Esophagus squamous epithelium (tissue), 4 donors: ENCODE measurements at regions not wholly inside any gene's neighbourhood (a gene's known extent, or its start where the extent isn't known, plus 50 kb on each side); places are given as distances from the start of the nearest gene placed in this dataset.

Experiments used
- CTCF ChIP-seq, 6 experiments: fragments of 450-650 bp in 4 of 6; fragments of 200-600 bp in 2 of 6; sonication (generic) in 2 of 6; IDR thresholded peaks; one replicate each; pipeline ENCODE4 v1.5.1; 2016 to 2019; ENCODE audit warnings: antibody characterized with exemption in 6 of 6, mild to moderate bottlenecking in 4 of 6, moderate library complexity in 4 of 6
- POLR2A ChIP-seq, 4 donors: fragments of 450-650 bp; IDR thresholded peaks; one replicate each; pipeline ENCODE4 v1.6.1; 2017; ENCODE audit warnings: antibody characterized with exemption in 4 of 4, mild to moderate bottlenecking in 4 of 4, moderate library complexity in 3 of 4

DNA sequence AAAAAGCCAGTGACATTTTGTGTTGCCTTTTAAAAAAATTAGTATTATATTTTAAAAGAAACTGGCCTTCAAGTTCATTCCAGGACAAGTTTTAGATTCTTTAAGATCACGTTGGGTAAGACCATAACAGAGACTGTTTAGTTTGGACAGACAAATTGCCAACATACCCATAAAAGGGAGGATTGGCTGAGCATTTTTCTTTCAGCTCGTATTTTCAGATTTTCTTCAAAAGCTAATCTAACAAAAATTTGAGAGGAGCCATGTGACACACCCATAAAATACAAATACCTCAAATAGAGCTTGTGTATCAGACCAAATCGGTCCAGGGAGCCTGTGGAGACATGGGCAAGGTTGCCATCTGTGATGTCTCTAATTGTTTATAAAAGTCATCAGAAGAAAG lies 74.6 kb upstream of the C1QTNF7 start:
- TF ChIP-seq CTCF (IDR thresholded peaks at IDR 0.05), result no peak
- no peak for TF ChIP-seq POLR2A (IDR thresholded peaks at IDR 0.05)
